CD14-positive monocyte (primary cell): ENCODE measurements at regions not wholly inside any gene's neighbourhood (a gene's known extent, or its start where the extent isn't known, plus 50 kb on each side); places are given as distances from the start of the nearest gene placed in this dataset.

Source experiments
- DNase-seq, 3 donors: peaks; one replicate each; pipeline ENCODE4 v3.0.0-alpha.2; 2011 to 2022
- H2AFZ ChIP-seq: 2 replicates; pipeline ENCODE4 v1.6.0; 2012; ENCODE audit warnings: mild to moderate bottlenecking, low read depth, low read length, inconsistent platforms; ENCODE audit not compliant: insufficient read depth, poor library complexity, severe bottlenecking
- H3K27ac ChIP-seq, 2 donors: 1 replicate in 1 of 2; 2 replicates in 1 of 2; pipeline ENCODE4 v1.5.1; 2012 to 2013; ENCODE audit warnings: low read length in 2 of 2, control low read depth in 1 of 2, inconsistent platforms in 1 of 2, low read depth in 1 of 2, mild to moderate bottlenecking in 1 of 2
- H3K27me3 ChIP-seq, 2 donors: one replicate each; pipeline versions ENCODE4 v1.6.0 to v1.6.1; 2011 to 2013; ENCODE audit warnings: low read length in 2 of 2; ENCODE audit not compliant: control insufficient read depth in 2 of 2, insufficient read depth in 2 of 2
- H3K36me3 ChIP-seq, 2 donors: replicated peaks in 1 of 2; 1 replicate in 1 of 2; 2 replicates in 1 of 2; pipeline versions ENCODE4 v1.5.1 to v1.6.1; 2012 to 2013; ENCODE audit warnings: low read length in 2 of 2, control low read depth in 1 of 2, inconsistent platforms in 1 of 2, mild to moderate bottlenecking in 1 of 2; ENCODE audit not compliant: insufficient read depth in 2 of 2, control insufficient read depth in 1 of 2
- H3K4me1 ChIP-seq, 2 donors: 1 replicate in 1 of 2; 2 replicates in 1 of 2; pipeline versions ENCODE4 v1.5.1 to v1.6.1; 2012 to 2013; ENCODE audit warnings: low read length in 2 of 2, control low read depth in 1 of 2, inconsistent platforms in 1 of 2, mild to moderate bottlenecking in 1 of 2, moderate library complexity in 1 of 2; ENCODE audit not compliant: insufficient read depth in 2 of 2, control insufficient read depth in 1 of 2
- H3K4me2 ChIP-seq: replicated peaks from 2 replicates; pipeline ENCODE3; 2012; ENCODE audit warnings: low read length, moderate library complexity, mild to moderate bottlenecking; ENCODE audit not compliant: poor library complexity, severe bottlenecking; ENCODE audit errors: extremely low read depth
- H3K4me3 ChIP-seq, 3 experiments: fragments of 200-600 bp in 1 of 3; sonication (generic) in 1 of 3; replicated peaks in 1 of 3; 1 replicate in 2 of 3; 2 replicates in 1 of 3; pipeline ENCODE4 v1.5.1; 2011 to 2013; ENCODE audit warnings: low read length in 3 of 3, mild to moderate bottlenecking in 3 of 3, control low read depth in 2 of 3, low read depth in 2 of 3, inconsistent platforms in 1 of 3, moderate library complexity in 1 of 3
- H3K79me2 ChIP-seq: 2 replicates; pipeline ENCODE4 v1.6.0; 2012; ENCODE audit warnings: mild to moderate bottlenecking, control low read depth, inconsistent platforms, low read length, moderate library complexity; ENCODE audit not compliant: insufficient read depth
- H3K9ac ChIP-seq: 2 replicates; pipeline ENCODE4 v1.6.0; 2017; ENCODE audit warnings: low read length, mild to moderate bottlenecking; ENCODE audit not compliant: insufficient read depth, poor library complexity, severe bottlenecking
- H3K9me3 ChIP-seq, 2 donors: replicated peaks in 1 of 2; 1 replicate in 1 of 2; 2 replicates in 1 of 2; pipeline versions ENCODE4 v1.5.1 to v1.6.1; 2012 to 2013; ENCODE audit warnings: low read length in 2 of 2, control low read depth in 1 of 2; ENCODE audit not compliant: control insufficient read depth in 1 of 2, insufficient read depth in 1 of 2
- H4K20me1 ChIP-seq: 2 replicates; pipeline ENCODE4 v1.6.0; 2012; ENCODE audit warnings: mild to moderate bottlenecking, low read length, control low read depth, moderate library complexity; ENCODE audit not compliant: insufficient read depth
- H3K27ac Mint-ChIP-seq, 7 donors: one replicate each; pipeline ENCODE4 v1.8.0; 2020; ENCODE audit warnings: mild to moderate bottlenecking in 7 of 7, mixed read lengths in 7 of 7, moderate library complexity in 6 of 7, inconsistent platforms in 2 of 7
- H3K27me3 Mint-ChIP-seq, 3 donors: one replicate each; pipeline ENCODE4 v1.8.0; 2021 to 2022; ENCODE audit warnings: low read depth in 3 of 3, mild to moderate bottlenecking in 3 of 3, mixed read lengths in 3 of 3, moderate library complexity in 3 of 3, inconsistent platforms in 1 of 3
- H3K36me3 Mint-ChIP-seq, 2 donors: one replicate each; pipeline ENCODE4 v1.8.0; 2020; ENCODE audit warnings: mixed read lengths in 2 of 2, inconsistent platforms in 1 of 2, mild to moderate bottlenecking in 1 of 2
- H3K4me1 Mint-ChIP-seq: one replicate; pipeline ENCODE4 v1.8.0; 2020; ENCODE audit warnings: mild to moderate bottlenecking, mixed read lengths
- H3K4me3 Mint-ChIP-seq, 2 donors: one replicate each; pipeline ENCODE4 v1.8.0; 2020; ENCODE audit warnings: mild to moderate bottlenecking in 2 of 2, mixed read lengths in 2 of 2, moderate library complexity in 1 of 2
- H3K9me3 Mint-ChIP-seq, 7 donors: one replicate each; pipeline ENCODE4 v1.8.0; 2020 to 2022; ENCODE audit warnings: mixed read lengths in 7 of 7, mild to moderate bottlenecking in 6 of 7, moderate library complexity in 6 of 7, inconsistent platforms in 2 of 7
- CTCF ChIP-seq: fragments of 200-600 bp; IDR thresholded peaks from one replicate; pipeline ENCODE4 v1.8.0; 2022; ENCODE audit warnings: antibody characterized with exemption, mild to moderate bottlenecking
- WGBS: methylation state at CpG from one replicate; pipeline ENCODE4 v1.1.5; 2013; ENCODE audit warnings: missing lambda C conversion rate; ENCODE audit not compliant: insufficient coverage; 5-methylcytosine and 5-hydroxymethylcytosine counted together
- intact Hi-C, 2 donors: fragments of 100-400 bp; cut with micrococcal nuclease; formaldehyde crosslinking; loops; one replicate each; pipeline versions ENCODE4 v1.15.0 to v1.15.1; 2023

GRCh38 chr2:118315606-118316005 is 227.3 kb downstream of the INSIG2 start:
- no peaks in the 10 kb centered on the region for H3K4me1 ChIP-seq
- no peaks in the 10 kb centered on the region for H3K36me3 Mint-ChIP-seq
- TF ChIP-seq CTCF = no peak
- H3K36me3 ChIP-seq = no peaks in the 10 kb centered on the region
- H3K27me3 ChIP-seq = peaks cover 23 to 35% of the 10 kb centered on the region in 2 donors
- WGBS = 94% methylated on average over 3 of the region's 5 CpGs
- DNase-seq = no peak
- H3K27ac ChIP-seq = no peak overlapping the region
- no peaks in the 10 kb centered on the region for H3K9me3 ChIP-seq
- H3K4me2 ChIP-seq = no peak overlapping the region
- H3K4me3 ChIP-seq = no peak overlapping the region
- intact Hi-C loops = no loop called here
- peaks cover 3% of the 10 kb centered on the region for H3K4me1 Mint-ChIP-seq
- no peak overlapping the region for H2AFZ ChIP-seq
- H3K79me2 ChIP-seq = no peaks in the 10 kb centered on the region
- H3K27me3 Mint-ChIP-seq = peaks cover 42 to 44% (median 42%) of the 10 kb centered on the region in 3 donors
- H3K4me3 Mint-ChIP-seq = no peak overlapping the region
- no peak overlapping the region for H3K9ac ChIP-seq
- H3K27ac Mint-ChIP-seq = no peak overlapping the region
- H3K9me3 Mint-ChIP-seq = peaks cover 0 to 14% (median 0%) of the 10 kb centered on the region in 7 donors
- no peaks in the 10 kb centered on the region for H4K20me1 ChIP-seq

GRCh38 chr2:118312969-118313756 is 224.9 kb downstream of the INSIG2 start:
- Histone ChIP-seq H3K36me3 (no peaks in the 10 kb centered on the region), H3K79me2 (no peaks in the 10 kb centered on the region), H3K4me3 (no peak overlapping the region), H4K20me1 (no peaks in the 10 kb centered on the region), H3K9me3 (no peaks in the 10 kb centered on the region), H3K27ac (no peak overlapping the region), H3K4me1 (peaks cover 0 to 2% of the 10 kb centered on the region in 2 donors), H2AFZ (no peak overlapping the region), H3K27me3 (peaks cover 44 to 59% of the 10 kb centered on the region in 2 donors), H3K4me2 (no peak overlapping the region), H3K9ac (no peak overlapping the region)
- WGBS = 28% methylated on average over 2 of the region's 4 CpGs
- no peak for TF ChIP-seq CTCF
- Mint-ChIP-seq H3K27ac (no peak overlapping the region), H3K9me3 (peaks cover 0 to 23% (median 2%) of the 10 kb centered on the region in 7 donors), H3K4me1 (peaks cover 10% of the 10 kb centered on the region), H3K4me3 (no peak overlapping the region), H3K36me3 (no peaks in the 10 kb centered on the region), H3K27me3 (peaks cover 57 to 64% (median 64%) of the 10 kb centered on the region in 3 donors)
- no peak for DNase-seq
- intact Hi-C loops = no loop called here
